SH-SY5Y (cell line): ENCODE measurements at regions not wholly inside any gene's neighbourhood (a gene's known extent, or its start where the extent isn't known, plus 50 kb on each side); places are given as distances from the start of the nearest gene placed in this dataset.

Experiments used
- GATA2 ChIP-seq: IDR thresholded peaks from 2 replicates; pipeline ENCODE4 v1.6.1; 2011; ENCODE audit warnings: mild to moderate bottlenecking, low read depth, low read length
- GATA3 ChIP-seq: IDR thresholded peaks from 2 replicates; pipeline ENCODE4 v1.6.1; 2011; ENCODE audit warnings: low read depth, mild to moderate bottlenecking, low read length, moderate library complexity

- no peak for TF ChIP-seq GATA2
- no peak for TF ChIP-seq GATA3
These were observed 720.8 kb downstream of the DCDC2C start for GRCh38 chr2:4424153-4424552.

- TF ChIP-seq GATA3 (no peak), GATA2 (no peak)
These were observed 723.7 kb downstream of the DCDC2C start for GRCh38 chr2:4427083-4427482.

- TF ChIP-seq GATA3 (no peak), GATA2 (no peak)
These were observed 742.4 kb downstream of the DCDC2C start for GRCh38 chr2:4445821-4446220.

- TF ChIP-seq GATA2 (no peak), GATA3 (no peak)
These were observed 751.5 kb downstream of the DCDC2C start for GRCh38 chr2:4454907-4455306.

GRCh38 chr2:4455486-4456155 lies 752.2 kb downstream of the DCDC2C start:
- TF ChIP-seq GATA3, result no peak
- no peak for TF ChIP-seq GATA2

GRCh38 chr2:4464634-4465266 lies 761.4 kb downstream of the DCDC2C start:
- no peak for TF ChIP-seq GATA2
- TF ChIP-seq GATA3, result no peak

GRCh38 chr2:4465671-4466070 lies 762.3 kb downstream of the DCDC2C start:
- TF ChIP-seq GATA3 (no peak), GATA2 (no peak)

GRCh38 chr2:4475618-4476017 lies 772.2 kb downstream of the DCDC2C start:
- no peak for TF ChIP-seq GATA3
- no peak for TF ChIP-seq GATA2

GRCh38 chr2:4483050-4483449 lies 779.7 kb downstream of the DCDC2C start:
- TF ChIP-seq GATA3 (no peak), GATA2 (no peak)

GRCh38 chr2:4486971-4487370 lies 783.6 kb downstream of the DCDC2C start:
- TF ChIP-seq GATA2 (no peak), GATA3 (no peak)

- TF ChIP-seq GATA3, result no peak
- no peak for TF ChIP-seq GATA2
These were observed 796.1 kb downstream of the DCDC2C start for GRCh38 chr2:4499316-4500030.

GRCh38 chr2:4501525-4501924 lies 798.1 kb downstream of the DCDC2C start:
- TF ChIP-seq GATA2 (no peak), GATA3 (no peak)

GRCh38 chr2:4502230-4502843 lies 799.0 kb downstream of the DCDC2C start:
- TF ChIP-seq GATA2 (no peak), GATA3 (no peak)

- TF ChIP-seq GATA3 (no peak), GATA2 (no peak)
These were observed 804.3 kb downstream of the DCDC2C start for GRCh38 chr2:4507661-4508060.
